GM18517 (cell line): ENCODE measurements at regions not wholly inside any gene's neighbourhood (a gene's known extent, or its start where the extent isn't known, plus 50 kb on each side); places are given as distances from the start of the nearest gene placed in this dataset.

ENCODE experiments used
- ATAC-seq: cut with Tn5 transposase; IDR thresholded peaks from one replicate; pipeline ENCODE4 v1.9.1; 2021; ENCODE audit warnings: mild to moderate bottlenecking, moderate library complexity; ENCODE audit not compliant: unreplicated experiment

DNA sequence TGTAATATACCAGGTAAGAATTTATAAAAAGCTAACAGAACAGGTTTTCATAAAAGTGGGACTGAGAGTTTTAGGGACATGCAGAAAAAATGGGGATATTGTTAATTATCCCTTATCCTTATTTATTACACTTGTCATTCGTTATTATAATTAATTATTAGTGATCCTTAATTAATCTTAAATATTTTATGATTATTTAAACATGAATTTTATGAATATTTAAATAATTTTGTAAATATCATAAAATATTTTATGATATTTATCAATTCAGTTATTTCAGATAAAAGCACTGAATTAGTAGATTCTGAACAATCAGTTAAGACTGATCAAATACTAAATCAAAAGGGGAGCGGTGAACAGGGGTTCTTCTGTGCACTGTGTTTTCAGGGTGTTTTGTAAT is 300.1 kb downstream of the PAX1 start:
- ATAC-seq: no peak

DNA sequence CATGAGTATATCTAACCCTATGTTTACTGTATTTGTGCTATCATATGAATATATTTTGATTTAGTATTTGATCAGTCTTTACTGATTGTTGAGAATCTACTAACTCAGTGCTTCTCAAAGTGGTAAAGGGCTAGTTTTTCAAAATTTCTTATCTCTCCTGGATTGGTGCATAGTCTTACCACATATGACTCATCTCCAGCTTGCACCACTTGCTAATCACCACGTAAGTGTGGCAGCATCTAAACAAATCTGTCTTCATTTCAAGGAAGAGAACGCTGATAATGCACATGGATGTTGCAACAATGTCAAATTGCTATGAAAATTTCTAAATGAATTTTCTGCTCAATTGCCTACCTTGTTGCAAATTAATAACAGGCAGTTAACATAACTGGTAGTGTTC is 299.5 kb downstream of the PAX1 start:
- no peak for ATAC-seq

DNA sequence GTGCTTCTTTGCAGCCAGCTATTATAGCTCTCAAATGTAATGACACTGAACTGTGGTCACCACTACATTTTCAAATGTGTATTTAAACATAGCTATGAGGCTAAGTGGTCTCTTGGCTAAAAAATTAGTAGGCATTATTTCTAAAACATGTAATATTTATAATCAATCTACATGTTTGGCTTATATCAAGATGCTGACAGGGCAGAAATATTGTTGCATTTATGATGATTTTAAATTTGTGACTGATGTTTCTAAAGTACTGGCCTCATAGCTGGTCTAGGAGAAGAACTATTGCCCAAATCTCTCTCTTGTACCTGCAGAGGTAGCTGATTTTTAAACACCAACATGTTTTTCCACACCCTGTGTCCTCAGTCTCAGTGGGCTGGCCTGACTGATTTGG is 298.2 kb downstream of the PAX1 start:
- no peak for ATAC-seq

DNA sequence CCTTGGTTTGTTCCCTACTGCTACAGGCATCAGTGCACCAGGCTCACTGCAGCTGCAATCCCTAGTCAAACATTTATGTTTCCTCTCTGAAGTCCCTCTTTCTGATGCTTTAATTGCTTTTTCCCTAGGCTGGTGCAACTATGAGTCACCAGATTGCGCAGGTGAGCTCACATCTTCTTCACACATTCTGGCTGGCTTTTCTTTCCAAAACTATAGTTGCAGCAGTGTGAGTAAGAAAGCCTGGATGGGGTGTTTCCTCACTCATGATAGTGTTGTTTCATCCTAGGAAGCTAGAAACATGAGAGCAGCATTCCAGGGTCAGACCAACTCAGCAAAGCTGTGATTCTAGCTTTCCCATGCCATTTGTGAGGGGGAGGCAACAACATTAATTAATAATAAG is 296.4 kb downstream of the PAX1 start:
- ATAC-seq: no peak

DNA sequence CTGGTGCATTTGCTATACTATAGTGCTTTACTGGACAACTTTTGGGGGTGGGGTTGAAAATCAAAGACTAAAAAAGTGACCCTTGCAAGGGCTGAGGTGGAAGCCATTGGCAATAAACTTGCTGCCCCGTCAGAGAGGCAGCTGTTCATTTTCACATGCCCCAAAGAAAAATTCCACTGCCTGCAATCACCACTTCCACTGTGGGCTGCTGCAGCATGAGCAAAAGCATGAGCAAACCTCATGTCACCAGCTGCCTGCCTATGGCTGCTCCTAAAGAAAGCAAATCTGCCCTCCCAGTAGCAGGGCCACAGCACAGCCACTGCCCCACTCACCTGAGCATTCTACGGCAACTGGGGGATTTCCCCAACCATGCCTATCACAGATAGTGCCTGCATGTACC is 290.0 kb downstream of the PAX1 start:
- ATAC-seq: no peak

DNA sequence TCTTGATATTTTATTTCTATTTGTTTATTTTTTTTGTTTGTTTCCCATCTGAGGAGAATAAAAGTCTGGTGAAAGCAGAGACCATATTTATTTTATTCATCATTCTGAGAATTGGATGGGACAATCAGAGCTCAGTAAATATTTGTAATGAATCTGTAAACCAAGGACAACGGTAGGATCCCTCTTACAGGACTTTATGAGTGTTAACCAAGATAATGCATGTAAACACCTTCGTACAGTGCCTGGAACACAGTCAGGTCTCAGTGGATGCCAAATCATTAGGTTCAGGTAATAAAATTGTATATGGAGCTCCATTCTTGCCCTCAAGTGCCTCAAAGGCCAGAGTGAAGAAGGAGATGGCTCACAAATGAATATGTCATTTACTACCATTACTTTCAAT is 288.7 kb downstream of the PAX1 start:
- no peak for ATAC-seq

DNA sequence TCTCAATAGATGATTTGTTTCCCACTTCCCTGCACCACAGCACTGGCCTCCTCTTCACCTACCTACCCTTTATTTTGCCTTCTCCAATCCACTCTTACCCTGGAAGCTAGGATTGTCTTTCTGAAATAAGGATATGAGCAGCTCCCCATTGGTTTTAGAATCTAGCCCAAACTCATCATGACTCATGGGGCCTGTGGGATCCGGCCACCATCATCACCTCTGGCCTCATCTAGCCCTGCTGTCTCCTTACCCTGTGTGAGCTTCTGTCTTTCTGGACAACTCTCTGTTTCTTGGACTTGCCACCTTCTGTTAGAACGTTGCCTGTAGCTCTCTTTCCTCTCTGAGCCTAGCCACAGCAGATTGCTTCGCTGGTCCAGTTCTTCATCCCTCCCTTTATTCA is 277.1 kb downstream of the PAX1 start:
- ATAC-seq: no peak

DNA sequence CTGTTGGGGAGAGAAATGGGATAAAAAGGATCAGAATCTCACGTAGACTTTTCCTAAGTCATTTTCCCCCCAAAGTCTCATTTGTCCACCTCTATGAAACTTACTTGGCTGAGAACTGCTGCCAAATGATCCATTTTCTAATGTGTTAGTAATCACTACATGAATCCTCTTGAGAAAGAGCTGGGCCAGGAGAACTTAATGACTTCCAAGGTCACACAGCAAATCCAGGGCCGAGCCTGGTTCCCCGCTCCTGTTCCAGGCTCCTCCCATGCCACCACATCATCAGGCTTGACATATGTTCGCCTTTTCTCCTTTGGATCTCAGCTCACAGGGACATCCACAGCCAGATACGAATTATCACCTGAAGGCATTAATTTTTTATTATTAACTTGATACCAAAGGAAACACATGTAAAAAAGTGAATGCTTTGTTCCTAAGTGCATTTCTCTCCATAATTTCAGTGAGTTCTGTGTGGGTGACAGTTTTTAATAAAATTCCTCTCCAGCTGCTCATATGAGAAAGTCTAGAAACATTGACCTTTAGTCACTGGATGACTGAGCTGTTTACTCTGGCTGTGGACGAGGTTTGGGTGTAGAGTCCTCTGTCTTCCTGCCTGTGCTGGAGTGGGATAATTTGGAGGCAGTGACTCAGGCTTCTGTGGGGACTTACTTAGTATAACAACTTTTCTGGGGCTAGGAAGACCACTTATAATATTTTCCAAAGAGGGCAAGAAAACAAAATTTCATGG is 276.3 kb downstream of the PAX1 start:
- ATAC-seq: no peak

DNA sequence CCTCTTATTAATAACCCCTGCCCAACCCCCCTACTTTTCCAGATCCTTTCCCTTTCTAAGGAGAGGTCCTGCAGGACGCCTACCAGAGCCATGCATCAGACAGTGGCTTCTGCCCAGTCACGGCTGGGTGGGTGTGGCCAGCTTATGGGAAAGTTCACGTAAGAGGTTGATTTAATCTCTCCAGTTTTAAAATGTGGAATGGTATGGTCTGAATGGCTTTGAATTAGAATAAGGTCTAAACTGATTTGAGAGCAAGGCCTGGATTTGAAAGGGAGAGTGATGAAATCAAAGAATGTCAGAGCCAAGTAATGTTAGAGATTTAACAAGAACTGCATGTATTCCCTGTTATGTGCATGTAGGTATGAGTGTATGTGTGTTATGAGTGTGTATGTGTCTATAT is 275.7 kb downstream of the PAX1 start:
- no peak for ATAC-seq

DNA sequence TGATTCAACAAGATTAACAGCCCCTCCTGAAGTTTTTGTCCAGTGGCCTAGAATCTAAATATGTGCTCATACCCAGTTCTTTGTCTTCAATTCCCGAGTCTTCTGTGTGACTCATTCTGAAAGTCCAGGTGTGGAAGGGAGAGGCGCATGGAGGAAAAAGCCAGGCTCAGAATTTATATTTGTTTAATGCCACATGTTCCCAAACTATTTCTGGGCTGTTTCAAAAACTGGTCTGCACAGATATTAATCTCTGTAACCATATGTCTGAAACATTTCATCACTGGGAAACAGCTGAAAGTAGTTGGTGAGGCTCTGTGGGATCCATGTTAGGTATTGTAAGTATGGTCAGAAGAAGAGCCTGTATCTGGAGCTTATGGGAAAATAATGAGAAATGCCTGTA is 266.0 kb downstream of the PAX1 start:
- ATAC-seq: no peak

DNA sequence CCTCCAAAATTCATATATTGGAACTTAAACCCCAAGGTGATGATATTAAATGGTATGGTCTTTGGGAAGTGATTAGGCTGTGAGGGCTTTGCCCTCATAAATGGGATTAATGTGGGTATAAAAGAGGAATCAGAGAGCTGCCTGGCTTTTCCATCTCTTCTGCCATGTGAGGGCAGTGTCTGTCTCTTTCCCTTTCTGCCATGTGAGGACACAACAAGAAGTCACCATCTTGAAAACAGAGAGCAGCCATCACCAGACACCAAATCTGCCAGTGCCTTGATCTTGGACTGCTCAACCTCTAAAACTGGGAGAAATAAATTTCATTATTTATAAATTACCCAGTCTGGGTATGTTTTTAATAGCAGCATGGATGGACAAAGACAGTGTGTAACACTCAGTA is 263.0 kb downstream of the PAX1 start:
- ATAC-seq: no peak

DNA sequence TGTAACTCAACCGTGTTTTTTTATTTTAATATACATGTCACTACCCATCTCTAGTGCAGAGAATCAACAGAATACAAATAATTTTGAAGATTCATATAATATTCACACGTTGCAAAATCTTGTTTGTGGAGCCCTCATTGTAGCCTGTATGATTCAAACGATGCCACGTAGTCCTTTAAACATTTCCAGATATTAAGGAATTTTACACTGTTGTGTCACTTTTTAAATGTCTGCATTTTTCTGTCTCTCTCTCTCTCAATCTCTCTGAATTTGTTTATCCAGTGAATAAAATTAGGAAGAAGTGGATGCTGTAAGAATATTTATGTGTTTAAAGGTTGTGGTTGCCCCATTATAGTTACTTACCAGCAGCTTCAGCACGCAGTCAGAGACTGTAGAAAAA is 262.0 kb downstream of the PAX1 start:
- ATAC-seq: no peak

DNA sequence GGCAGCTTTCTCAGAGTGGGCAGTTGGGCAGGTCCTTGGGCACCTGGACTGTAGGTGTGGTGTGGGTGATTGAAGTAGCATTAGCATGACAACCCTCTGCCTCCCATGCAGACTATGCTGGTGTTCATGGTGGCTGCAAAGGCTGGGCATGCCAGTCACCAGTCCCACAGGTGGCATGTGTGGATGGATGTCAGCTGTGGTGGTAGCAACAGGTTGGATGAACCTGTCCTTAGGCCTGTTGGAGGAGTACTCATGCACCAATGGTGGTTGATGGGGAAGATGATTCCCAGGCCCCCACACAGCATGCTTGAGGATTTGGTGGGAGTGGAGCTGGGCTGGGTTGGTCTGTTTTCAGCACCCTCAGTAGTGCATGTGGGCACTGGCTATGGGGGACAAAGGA is 251.1 kb downstream of the PAX1 start:
- no peak for ATAC-seq

DNA sequence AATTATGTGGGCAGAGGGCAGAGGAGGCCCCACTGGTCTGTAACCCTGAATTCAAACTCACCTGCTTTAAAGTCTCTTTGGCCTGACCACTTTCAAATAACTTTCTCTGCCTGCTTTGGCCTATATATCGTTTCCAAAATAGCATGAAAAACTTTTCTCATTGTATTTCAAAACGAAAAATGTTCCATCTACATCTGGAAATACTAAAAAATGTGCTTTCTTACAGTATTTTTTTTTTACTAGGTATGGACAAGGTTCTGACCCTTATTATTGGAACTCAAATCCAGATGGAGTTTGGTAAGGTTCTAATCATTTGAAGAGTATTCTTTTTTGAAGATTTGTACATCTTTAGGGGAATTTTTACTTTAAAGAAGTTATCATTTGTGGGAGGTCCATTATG is 241.9 kb downstream of the PAX1 start:
- no peak for ATAC-seq

DNA sequence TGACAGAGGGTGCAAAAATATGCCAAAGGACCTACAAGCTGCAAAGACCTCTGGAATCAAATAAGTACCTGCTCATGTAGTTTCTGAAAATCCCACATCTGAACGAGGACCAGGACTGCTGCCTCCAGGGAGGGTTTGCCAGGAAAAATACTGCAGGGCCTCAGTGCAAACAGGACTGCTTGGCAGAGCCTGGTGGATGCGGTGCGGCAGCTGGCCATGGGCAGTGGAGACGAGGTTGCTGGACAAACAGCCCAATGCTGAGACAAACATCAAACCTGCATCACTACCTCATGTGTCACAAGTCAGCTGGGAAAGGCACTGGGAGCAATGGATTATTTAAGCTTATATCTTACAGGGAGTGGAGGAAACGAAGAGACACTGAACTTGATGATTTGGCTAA is 238.8 kb downstream of the PAX1 start:
- ATAC-seq: no peak

DNA sequence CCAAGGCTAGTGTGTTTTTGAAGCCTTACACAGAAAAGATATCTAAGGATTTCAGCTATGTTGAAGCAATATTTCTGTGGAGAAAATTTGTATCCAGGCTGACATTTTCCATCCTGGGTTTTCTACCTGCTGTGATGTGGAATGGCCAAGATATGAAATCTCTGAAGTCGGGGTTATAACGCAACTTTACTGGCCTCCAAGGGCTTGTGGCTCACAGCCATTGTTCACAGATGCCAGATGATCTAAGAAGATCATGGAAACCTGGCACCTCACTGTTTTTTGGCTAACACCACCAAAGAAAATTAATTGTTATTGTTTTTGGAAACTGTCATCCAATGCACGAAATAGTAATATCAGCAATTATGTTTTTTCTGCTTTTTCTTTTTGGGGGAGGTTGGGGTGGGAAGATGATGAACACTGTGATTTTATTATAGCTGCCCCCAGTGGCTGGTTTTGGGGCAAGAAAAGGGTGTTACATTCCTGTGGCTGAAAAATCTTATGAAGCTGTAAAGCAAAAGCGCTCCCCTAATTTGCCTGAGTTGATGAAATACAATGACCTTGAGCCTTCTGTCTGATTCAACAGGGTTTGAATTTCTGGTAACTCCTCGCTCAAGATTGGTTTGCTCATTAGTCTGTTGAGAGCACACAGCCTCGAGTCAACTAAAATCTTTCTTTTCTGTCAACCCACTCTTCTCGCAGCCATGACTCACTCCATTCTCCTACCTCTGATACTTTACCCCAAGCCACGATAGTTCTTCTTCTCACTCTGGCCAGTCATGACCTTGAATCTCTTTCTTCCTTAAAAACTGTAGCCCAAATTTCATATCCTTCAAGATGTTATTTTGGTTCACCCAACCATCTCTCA is 236.7 kb downstream of the PAX1 start:
- ATAC-seq: no peak

DNA sequence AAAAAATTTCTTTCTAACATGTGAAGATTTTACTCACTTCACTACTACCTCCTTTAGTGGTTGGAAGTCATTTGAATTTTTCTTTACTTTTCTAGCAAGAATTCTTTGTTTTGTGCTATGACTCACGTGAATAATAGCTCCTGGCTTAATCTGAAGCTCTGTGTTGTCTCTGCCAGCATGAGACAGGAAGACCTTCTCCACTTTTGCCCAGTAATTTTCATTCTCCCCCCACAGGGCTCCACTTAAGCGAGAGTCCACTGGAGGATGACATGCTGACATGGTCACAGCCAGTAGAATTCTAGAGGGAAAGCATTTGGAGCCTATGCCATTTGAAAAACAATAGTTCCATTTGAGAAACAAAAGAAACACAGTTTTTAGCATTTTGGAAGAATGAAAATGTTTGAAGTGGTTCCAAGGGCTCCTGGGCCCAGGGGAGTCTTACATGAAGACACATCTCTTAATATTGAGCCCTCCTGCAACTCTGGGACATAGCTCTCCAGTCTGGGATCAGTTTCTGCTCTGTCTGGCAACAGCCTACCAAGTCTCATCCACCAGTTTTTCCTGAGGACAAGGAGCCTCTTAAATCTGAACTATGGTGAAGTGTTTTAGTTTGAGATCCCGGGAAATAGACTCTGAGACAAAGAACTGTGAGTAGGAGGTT is 231.4 kb downstream of the PAX1 start:
- no peak for ATAC-seq

DNA sequence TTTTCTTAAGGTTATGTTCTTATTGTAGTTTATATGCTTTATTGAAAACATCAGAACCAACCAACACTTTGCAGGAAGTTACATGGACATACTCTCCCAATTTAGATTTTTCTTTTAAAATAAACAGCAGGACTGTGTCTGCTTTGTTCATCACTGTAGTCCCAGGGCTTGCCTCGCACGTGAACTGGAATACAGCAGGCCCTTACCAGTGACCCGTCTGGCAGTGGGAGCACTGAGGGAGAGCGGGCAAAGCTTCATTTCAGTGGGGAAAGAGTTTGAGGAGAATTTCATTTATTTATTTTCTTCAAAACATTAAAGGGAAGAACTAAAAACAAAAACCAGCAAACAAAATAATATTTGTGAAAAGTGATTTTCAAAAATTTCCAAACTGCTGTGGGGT is 230.8 kb downstream of the PAX1 start:
- ATAC-seq: no peak

DNA sequence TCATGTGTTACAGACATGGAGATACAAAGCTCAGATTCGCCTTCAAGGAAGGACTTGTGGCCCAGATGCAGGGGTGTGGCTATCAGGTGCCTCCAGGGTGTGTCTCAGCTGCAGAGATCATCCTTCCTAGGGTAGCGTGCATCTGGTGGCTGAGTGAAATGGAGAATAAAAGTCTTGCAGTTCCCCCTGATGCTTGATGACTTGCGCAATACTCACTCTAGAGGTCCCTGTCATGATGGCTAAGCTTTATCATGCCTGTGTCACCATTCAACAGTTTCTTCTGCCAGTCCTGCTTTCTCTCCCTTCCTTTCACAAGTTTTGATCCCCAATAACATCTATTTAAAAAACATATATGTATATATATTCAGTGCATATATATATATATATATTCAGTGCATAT is 228.1 kb downstream of the PAX1 start:
- ATAC-seq: no peak

DNA sequence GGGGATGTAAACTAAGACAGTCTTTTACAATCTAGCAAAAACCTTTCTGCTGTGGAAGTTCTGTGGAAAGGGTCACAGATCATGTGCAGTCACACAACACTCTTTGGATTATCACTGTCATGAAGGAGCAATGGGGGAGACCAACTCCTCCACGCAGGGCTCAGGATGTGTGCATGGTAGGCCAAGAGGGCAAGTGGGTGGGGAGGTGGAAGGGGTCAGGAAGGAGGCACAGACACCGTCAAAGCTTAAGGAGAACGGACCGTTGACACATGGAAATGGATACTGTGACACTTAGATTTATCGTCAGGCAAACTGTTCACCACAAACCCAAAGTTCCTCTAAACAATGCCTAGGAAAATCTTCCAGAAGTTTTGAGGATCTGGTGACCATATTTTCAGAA is 215.8 kb downstream of the PAX1 start:
- ATAC-seq: no peak

DNA sequence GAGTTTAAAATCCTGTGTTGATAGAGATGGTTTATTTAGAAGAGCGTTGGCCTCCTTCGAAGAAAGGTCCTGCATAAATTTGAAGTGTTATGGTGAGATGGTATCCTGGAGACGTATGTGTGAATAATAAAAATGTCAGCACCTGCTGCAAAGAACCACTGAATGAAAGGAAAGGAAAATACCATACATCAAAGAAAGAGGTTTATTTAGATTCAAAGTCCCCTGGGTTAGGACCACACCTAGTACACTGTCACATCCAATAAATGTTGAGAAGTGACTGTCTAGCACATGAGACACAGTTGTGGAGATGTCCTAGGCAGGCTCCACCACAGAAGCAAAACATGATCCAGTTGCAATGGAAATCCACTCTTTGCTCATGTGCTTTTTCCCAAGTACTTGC is 214.7 kb downstream of the PAX1 start:
- no peak for ATAC-seq

DNA sequence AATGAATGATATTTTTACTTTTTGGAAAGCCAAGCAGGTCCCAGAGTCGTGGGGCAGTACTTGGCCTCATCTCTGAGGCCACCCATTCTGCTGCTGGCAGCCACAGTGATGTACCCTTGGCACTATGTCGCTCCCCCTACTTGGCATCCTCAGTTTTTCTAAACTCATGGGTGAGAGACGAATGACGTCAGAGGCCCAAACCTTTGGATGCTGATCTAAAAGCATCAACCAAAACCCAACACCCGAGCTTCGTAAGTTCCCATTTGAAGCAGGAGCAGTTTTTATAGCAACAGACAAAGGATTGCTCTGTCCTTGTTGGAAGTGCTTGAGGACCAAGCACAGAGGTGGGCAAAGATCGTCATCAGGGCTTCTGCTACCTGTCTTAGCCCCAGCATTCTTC is 212.9 kb downstream of the PAX1 start:
- no peak for ATAC-seq
